NCI-H1417 treated with DMSO at 0.1 percent for 48 hours (cell line): ENCODE measurements at regions not wholly inside any gene's neighbourhood (a gene's known extent, or its start where the extent isn't known, plus 50 kb on each side); places are given as distances from the start of the nearest gene placed in this dataset.
A peak's percentile ranks its signal among the peaks of the same experiment; 100 is the strongest.
"Not testable (repeated sequence)": the region's sequence is repeated elsewhere in the genome, so short reads cannot be mapped to it uniquely, and the experiment has no call there.

Experiments
- DNase-seq: peaks from one replicate; lab custom pipeline; 2025; lab: John Stamatoyannopoulos, UW

DNA sequence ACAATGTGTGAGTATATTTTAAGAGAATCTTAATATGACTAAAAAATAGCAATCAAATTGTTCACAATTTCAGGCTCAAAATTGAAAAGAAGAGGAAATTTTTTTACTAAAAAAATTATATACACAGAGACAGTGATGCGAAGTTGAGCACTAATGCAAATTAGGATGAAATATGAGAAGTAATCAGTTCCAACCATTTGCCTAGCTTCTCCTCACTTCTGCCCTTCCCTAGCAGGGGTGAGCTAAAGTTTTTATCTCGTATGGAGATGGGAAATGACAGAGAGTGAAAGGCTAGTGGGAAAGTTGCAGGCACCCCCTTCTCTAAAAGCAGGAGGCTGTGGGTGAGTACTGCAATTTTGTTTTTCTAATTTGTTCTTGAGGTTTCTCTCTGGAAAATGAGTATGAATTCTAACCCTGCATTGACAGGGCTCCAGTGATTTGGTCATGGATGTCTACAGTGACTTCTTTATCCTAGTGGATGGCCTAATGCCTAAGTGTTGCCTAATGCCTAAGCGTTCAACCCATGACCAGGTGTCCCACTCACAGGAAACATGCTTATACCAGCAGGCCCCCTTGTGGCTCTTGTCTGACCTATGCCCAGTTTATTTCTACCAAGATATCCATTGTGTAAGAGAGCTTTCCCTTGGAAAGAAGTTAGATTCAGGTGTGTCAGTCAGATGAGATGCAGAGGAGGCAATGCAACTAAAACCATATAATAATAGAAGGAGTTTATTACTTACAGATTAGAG lies 78.0 kb upstream of the HNMT start:
- no peak for DNase-seq

- no peak for DNase-seq
Measured at GRCh38 chr2:137888845-137889244, 75.4 kb upstream of the HNMT start.

GRCh38 chr2:137892739-137893138 lies 71.5 kb upstream of the HNMT start:
- peak; percentile 91 for DNase-seq

GRCh38 chr2:137893145-137893544 lies 71.1 kb upstream of the HNMT start:
- DNase-seq, result peak; percentile 86

GRCh38 chr2:137896467-137896866 lies 67.8 kb upstream of the HNMT start:
- DNase-seq, result no peak

DNA sequence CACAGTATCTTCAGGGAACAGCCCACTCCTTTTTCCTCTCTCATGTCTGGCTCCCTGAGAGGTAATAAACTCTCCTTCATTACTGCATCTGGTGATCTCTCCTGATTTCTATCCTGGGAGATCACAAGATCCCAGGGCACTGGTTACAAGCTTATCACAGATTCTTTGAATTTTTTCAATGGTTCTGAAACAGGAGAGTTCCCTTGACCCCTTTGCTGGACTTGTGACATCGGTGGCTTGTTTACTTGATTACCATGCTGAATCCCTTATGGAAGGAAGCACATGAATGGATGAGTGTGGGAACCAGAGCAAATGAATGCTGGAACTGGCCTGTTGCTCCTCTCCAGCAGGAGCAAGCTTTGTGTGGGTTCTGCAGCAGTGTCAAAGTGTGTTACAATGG lies 67.2 kb upstream of the HNMT start:
- DNase-seq, result no peak

DNA sequence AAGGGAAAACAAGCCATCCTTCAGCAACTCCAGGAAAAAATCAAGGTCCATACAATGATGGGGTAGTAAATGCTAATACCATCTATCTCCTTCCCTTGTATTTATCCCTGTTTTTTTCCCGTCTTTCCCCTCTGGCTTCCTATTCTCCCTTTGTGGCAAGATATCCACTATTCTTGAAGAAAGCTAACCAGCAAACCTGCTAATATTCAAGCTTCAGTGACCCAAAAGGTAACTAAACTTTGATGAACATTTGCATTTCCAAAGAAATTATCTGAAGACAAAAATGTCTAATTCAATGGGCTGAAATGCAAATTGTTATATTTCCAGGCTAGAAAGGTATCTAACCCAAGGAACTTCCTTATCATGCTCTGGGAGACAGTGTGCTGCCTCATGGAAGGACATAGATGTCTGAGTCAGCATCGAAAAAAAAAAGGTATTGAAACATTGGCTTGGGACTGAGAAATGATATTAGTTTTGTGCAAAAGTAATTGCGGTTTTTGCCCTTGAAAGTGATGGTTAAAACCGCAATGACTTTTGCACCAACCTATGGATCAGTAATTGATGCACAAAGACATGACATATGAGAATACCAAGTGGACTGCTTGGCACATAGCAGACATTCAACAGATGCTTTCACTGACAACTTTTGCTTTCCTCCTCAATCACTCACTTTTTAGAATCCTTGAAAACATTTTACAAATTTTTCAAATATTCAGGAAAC lies 63.7 kb upstream of the HNMT start:
- DNase-seq, result no peak

DNA sequence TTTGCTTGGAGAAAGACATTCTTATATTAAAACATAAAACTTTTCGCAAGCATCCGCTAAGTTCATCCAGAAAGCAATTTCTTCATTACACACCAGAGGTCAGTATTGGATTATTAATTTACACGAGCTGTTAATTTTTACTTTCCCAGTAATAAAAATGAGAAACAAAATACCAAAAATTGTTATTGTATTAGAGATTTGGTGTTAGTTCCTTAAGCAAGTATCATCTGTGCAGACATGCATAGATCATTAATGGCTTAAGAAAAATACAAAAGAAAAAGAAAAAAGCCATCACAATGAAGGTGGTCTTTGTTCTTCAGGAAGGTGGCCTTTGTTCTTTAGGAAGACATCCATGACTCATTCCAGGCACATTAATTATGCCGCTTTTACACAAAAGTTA lies 53.6 kb upstream of the HNMT start:
- no peak for DNase-seq

DNA sequence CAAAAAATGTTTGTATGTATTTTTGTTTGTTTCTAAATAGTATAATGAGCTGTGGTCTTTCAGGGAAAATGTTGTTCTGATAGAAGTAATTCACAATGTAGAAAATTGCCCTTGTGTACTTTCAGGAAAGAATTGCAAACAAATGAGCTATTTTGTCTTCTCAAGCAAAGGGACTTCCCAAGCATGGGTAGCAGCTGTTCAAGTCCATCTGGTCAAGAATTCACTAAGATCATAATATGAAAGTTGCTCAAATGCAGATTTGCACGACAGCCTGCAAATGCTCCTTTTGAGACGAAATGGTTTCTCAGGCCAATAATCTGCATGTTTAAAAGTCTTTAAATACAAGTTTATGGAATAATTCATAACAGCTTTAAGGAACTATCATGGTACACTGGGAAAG lies 51.9 kb upstream of the HNMT start:
- DNase-seq, result no peak

DNA sequence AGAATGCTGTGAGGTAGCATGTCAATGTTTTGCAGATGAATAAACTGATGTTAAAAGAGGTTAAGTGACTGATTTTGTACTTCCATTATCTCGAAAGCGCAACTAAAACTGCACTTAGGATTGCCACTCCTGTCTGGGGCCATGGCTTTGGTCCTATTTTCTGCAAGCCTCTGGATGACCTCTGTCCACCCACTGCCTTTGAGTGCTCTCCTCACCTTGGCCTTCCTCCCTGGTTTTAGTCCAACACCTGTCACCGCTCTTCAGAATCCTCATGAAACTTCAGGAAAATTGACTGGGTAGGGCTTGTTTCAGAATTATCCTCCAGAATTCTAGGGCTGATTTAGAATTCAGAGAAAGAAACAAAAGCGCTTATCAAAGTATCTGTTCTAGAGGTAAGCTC lies 51.1 kb upstream of the HNMT start:
- no peak for DNase-seq

DNA sequence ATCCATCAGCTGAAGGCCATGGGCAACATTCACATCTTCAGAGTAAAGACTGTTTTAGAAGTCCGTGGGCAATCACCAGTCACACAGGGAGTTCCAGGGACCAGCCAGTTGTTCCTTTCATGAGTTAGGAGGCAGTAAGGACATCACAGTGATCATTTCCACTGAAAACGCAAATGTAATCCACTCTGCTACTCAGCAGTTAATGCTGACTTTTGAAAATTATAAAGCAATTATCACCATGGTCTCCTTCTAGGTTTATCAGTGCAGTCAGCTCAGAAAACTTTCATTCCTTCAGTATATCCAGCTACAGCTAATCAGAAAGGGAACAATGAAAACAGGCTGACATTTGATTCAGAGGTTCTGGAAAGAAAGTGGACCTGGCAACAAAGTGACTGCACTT lies 50.6 kb upstream of the HNMT start:
- not testable (repeated sequence) for DNase-seq
